OCI-LY7 (cell line): ENCODE measurements at regions not wholly inside any gene's neighbourhood (a gene's known extent, or its start where the extent isn't known, plus 50 kb on each side); places are given as distances from the start of the nearest gene placed in this dataset.

Experiments used
- CTCF ChIP-seq: fragments of 200-600 bp; sonication (generic); conservative IDR thresholded peaks from 2 replicates; pipeline ENCODE4 v1.5.1; 2014; ENCODE audit warnings: mild to moderate bottlenecking, antibody characterized with exemption, low read length, moderate library complexity, mixed read lengths
- EZH2phosphoT487 ChIP-seq: fragments of 200-600 bp; sonication (generic); IDR thresholded peaks from 2 replicates; pipeline ENCODE4 v1.6.1; 2018; ENCODE audit warnings: low read depth, borderline replicate concordance, mild to moderate bottlenecking, mixed run types, antibody characterized with exemption, low read length, moderate library complexity, mixed read lengths

- no peak for TF ChIP-seq CTCF
- TF ChIP-seq EZH2phosphoT487 = no peak
Observed at GRCh38 chr14:98146416-98146815, 1125.6 kb downstream of the BCL11B start.
